H1 (cell line): ENCODE measurements at regions not wholly inside any gene's neighbourhood (a gene's known extent, or its start where the extent isn't known, plus 50 kb on each side); places are given as distances from the start of the nearest gene placed in this dataset.

Source experiments
- BRCA1 ChIP-seq: IDR thresholded peaks from 2 replicates; pipeline ENCODE4 v1.6.1; 2012; ENCODE audit warnings: low read depth, low read length, improper control_type of control experiment
- E2F6 ChIP-seq: IDR thresholded peaks from 2 replicates; pipeline ENCODE4 v1.6.1; 2012; ENCODE audit warnings: inconsistent platforms
- EP300 ChIP-seq, 2 experiments: IDR thresholded peaks; 1 replicate in 1 of 2; 2 replicates in 1 of 2; pipeline ENCODE4 v1.6.1; 2011 to 2012; ENCODE audit warnings: low read depth in 2 of 2, low read length in 2 of 2, mild to moderate bottlenecking in 2 of 2, borderline replicate concordance in 1 of 2, inconsistent platforms in 1 of 2, moderate library complexity in 1 of 2
- EZH2 ChIP-seq: fragments of 200-600 bp; sonication (generic); IDR thresholded peaks from 2 replicates; pipeline ENCODE4 v1.7.1; 2012; ENCODE audit warnings: low read depth, mild to moderate bottlenecking, moderate library complexity, low read length, inconsistent platforms; ENCODE audit not compliant: severe bottlenecking
- GABPA ChIP-seq: IDR thresholded peaks from 2 replicates; pipeline ENCODE4 v1.6.1; 2011; ENCODE audit warnings: mild to moderate bottlenecking, low read length, moderate library complexity, borderline replicate concordance; ENCODE audit not compliant: insufficient read depth
- HDAC6 ChIP-seq: IDR thresholded peaks from one replicate; pipeline ENCODE4 v1.7.1; 2012; ENCODE audit warnings: low read depth, mild to moderate bottlenecking, inconsistent platforms, low read length, moderate library complexity
- KDM1A ChIP-seq: fragments of 200-600, 300-600 bp; sonication (generic); IDR thresholded peaks from 2 replicates; pipeline ENCODE4 v1.7.1; 2016; ENCODE audit warnings: mild to moderate bottlenecking, low read length, borderline replicate concordance
- KDM5A ChIP-seq: fragments of 200-600 bp; IDR thresholded peaks from 2 replicates; pipeline ENCODE4 v1.7.1; 2012; ENCODE audit warnings: mild to moderate bottlenecking, low read length, inconsistent platforms, mixed read lengths
- POLR2A ChIP-seq, 2 experiments: IDR thresholded peaks; 1 replicate in 1 of 2; 2 replicates in 1 of 2; pipeline ENCODE4 v1.6.1; 2011; ENCODE audit warnings: low read depth in 2 of 2, low read length in 2 of 2, mild to moderate bottlenecking in 2 of 2; ENCODE audit errors: control extremely low read depth in 1 of 2
- RXRA ChIP-seq: IDR thresholded peaks from 2 replicates; pipeline ENCODE4 v1.6.1; 2011; ENCODE audit warnings: low read depth, mild to moderate bottlenecking, low read length, moderate library complexity; ENCODE audit not compliant: insufficient read depth
- SP4 ChIP-seq: IDR thresholded peaks from 2 replicates; pipeline ENCODE4 v1.6.1; 2012; ENCODE audit warnings: low read length, inconsistent platforms
- SRF ChIP-seq: IDR thresholded peaks from 2 replicates; pipeline ENCODE4 v1.6.1; 2011; ENCODE audit warnings: mild to moderate bottlenecking, low read depth, low read length, moderate library complexity
- TBP ChIP-seq: IDR thresholded peaks from 2 replicates; pipeline ENCODE4 v1.6.1; 2011; ENCODE audit warnings: low read depth, low read length, improper control_type of control experiment
- TCF12 ChIP-seq: IDR thresholded peaks from 2 replicates; pipeline ENCODE4 v1.6.1; 2011; ENCODE audit warnings: low read depth, mild to moderate bottlenecking, low read length
- USF2 ChIP-seq: IDR thresholded peaks from 2 replicates; pipeline ENCODE4 v1.6.1; 2011; ENCODE audit warnings: low read length, improper control_type of control experiment
- ZNF274 ChIP-seq: IDR thresholded peaks from 2 replicates; pipeline ENCODE4 v1.7.0; 2012; ENCODE audit warnings: low read length, borderline replicate concordance; ENCODE audit errors: extremely low read depth

GRCh38 chr6:112764377-112764776 lies 417.2 kb downstream of the RFPL4B start (continued):
- TF ChIP-seq TBP (no peak), TCF12 (no peak), EP300 (IDR thresholded peaks at IDR 0.05; ENCODE audit: borderline replicate concordance in 1 of 2, low read depth in 2 of 2, low read length in 2 of 2) (no peak), GABPA (no peak), RXRA (no peak), SRF (no peak), USF2 (no peak), ZNF274 (no peak), SP4 (no peak), POLR2A (IDR thresholded peaks at IDR 0.05; ENCODE audit: control extremely low read depth in 1 of 2, low read depth in 2 of 2, low read length in 2 of 2) (no peak), KDM1A (no peak), EZH2 (no peak), BRCA1 (no peak), E2F6 (no peak), HDAC6 (no peak), KDM5A (no peak)
- TF ChIP-seq, all 59 proteins: peak for 0
